KG1 (cell line): ENCODE measurements at regions not wholly inside any gene's neighbourhood (a gene's known extent, or its start where the extent isn't known, plus 50 kb on each side); places are given as distances from the start of the nearest gene placed in this dataset.
"Not testable (repeated sequence)": the region's sequence is repeated elsewhere in the genome, so short reads cannot be mapped to it uniquely, and the experiment has no call there.

Source experiments
- DNase-seq: peaks from one replicate; lab custom pipeline; 2025; lab: John Stamatoyannopoulos, UW

DNA sequence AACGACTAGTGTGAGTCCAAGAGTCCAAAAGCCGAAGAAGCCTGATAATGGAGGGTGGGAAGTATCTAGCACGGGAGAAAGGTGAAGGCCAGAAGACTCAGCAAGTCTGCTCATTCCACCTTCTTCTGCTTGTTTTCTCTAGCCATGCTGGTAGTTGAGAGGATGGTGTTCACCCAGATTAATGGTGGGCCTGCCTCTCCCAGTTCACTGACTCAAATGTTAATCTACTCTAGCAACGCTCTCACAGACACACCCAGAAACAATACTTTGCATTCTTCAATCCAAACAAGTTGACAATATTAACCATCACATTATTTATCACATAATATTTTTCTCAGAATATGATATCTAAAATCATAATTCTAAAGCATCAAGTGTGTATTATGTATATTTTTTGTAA lies 1055.1 kb upstream of the PCDH10 start:
- DNase-seq, result no peak

DNA sequence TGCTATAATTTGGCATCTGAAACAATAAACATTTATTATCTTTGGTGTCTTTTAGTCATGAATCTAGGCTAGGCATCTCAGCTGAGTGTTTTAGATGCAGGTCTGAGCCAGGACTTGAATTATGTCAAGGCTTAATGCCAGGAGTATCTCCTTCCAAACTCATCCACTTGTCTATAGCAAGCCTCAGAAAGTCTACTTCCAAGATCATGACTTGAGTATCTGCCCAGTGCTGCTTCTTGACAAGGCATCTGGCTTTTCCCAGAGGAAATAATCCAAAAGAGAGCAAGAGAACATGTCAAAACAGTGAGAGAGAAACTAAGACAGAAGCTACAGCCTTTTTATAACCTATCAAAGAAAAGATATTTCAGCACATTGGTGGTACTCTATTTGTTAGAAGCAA lies 1052.1 kb upstream of the PCDH10 start:
- DNase-seq, result no peak

DNA sequence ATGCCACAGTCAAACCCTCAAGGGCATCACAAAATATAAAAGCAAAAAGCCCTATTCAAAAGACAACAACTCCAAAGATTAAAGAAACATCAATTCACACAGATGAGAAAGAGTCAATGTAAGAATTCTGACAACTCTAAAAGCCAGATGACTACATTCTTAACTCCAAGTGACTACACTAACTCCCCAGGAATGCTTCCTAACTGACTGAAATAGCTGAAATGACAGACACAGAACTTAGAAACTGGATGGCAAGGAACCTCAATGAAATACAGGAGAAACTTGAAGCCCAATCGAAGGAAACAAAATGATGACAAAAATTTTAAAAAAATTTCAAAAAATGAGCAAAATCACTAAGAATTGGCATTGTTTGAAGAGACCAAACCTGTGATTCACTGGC lies 1047.6 kb upstream of the PCDH10 start:
- no peak for DNase-seq

DNA sequence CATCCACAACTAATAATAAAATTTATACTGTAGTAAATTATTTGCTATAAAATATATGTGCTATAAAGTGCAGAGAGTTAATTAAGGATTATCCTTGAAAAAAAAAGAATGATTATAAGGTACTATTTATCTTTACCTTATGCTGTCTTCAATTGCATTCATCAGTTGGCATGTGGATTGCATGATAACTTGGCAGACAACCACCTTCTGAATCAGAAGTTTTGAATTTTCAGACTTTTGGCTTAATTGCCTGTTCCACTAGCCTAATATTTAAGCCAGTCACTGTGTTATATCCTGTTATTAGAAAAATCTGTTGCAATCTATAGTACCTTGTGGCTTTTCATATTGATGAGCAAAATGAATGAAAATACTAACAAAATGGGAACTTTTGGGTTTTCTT lies 1040.3 kb upstream of the PCDH10 start:
- no peak for DNase-seq

DNA sequence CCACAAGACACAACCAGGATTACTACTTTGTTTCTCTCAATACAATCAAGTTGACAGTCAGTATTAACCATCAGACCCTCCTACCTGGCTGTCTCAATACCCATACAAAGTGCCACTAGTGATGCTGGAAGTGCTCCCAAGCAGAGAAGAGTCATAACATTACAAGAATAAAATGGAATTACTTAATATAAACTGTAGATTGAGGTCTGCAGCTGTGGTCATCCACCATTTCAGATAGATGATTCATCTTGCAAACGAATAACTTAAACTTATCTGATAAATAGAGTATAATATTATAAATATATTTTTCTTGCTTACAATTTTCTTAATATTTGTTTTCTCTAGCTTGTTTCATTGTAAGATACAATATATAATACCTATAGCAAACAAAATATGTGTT lies 1034.2 kb upstream of the PCDH10 start:
- no peak for DNase-seq

DNA sequence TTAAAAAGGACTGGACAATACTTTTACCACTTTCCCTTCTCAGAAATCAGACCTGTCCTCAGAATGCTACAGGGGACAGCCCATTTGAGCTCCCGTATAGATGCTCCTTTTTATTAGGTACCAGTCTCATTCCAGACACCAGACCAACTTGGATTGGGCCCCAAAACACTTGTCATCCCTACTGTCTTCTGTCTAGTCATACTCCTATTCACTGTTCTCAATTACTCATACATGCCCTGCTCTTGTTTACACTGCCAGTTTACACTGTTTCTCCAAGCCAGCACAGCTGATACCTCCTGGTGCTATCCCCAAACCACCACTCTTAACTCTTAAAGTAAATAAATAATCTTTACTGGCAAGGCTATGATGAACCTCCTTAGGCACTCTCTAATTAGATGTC lies 1026.4 kb upstream of the PCDH10 start:
- not testable (repeated sequence) for DNase-seq

DNA sequence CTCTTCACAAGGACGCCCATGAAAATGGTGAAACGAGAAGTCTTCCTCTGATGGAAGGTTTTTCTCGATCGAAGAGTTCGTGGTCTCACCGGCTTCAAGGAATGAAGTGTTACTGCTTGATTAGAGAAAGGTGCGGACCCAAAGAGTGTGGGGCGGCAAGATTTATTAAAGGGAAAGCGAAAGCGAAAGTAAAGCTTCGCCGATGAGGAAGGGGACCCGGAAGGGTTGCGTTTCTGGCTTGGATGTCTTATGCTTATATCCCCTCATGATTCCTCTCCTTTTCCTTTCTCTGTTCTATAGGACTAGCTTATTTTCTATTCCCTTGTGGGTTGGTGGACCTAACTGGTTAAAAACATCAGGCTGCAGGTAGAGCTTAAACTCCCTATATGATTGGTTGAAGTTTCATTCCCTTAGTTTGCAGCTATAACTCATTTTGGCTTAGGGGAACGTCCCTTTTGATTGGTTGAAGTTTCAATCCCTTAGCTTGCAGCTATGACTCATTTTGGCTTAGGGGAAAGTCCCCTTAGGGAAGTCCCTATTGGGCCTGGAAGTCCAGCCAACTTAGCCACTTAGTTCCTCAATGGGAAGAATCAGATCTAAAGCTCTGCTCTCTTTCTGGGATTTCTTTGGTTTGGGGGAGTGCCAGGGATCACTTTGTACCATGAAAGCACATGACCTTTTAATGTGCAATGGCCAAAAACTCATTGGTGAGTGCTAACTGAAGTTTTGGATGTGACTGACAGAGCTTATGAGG lies 1025.0 kb upstream of the PCDH10 start:
- no peak for DNase-seq

DNA sequence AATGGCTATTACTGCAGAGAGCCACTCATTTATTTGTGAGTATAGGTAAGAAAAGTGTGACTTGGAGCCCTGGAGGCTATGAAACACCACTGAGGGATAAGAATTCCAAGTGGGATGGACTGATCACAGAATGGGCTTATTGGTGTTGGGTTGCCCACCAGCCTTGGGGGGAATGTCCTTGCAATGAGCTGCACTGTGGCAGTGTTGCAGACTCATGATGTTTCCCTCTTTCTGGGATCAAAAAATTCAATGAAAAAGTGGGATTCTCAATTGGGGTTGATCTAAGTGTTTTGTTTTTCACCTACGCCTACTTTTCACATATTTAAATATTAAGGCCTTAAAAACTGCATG lies 1024.5 kb upstream of the PCDH10 start:
- DNase-seq, result no peak

DNA sequence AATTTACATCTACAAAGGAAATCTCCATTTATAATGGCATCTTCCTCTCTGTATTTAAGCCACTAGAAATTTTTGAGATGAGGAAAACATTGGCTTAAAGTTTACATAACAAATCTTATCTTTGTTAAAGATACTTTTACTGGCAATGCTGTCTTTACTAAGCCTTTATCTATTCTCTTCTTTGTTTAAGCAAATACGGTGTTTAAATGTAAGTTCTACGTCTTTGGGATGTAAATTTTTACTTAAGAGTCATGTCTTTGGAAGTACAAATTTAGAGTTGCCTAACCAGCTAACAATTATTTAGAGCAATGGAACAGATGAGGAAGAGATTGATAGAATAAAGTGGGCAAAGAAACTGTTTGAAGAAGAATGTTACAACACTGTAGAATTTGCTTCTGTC lies 1024.0 kb upstream of the PCDH10 start:
- DNase-seq, result no peak

DNA sequence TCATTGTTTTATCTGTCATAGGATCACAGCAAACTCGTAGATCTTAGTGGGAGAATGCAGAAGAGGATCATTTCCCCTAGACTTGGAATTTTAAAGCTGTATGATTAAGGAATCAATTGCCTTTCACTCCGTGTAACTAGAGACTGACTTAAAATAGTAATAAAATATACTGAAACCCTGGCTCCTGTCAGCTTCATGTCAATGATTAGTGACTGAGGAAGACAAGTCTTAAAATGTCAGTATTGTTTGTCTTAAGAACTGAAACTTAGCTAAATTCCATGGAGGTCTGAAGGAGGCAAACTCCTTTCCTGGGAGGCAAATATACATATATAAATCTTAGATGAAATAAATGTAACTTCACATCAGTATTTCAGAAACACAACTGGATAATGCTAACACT lies 1016.7 kb upstream of the PCDH10 start:
- no peak for DNase-seq

DNA sequence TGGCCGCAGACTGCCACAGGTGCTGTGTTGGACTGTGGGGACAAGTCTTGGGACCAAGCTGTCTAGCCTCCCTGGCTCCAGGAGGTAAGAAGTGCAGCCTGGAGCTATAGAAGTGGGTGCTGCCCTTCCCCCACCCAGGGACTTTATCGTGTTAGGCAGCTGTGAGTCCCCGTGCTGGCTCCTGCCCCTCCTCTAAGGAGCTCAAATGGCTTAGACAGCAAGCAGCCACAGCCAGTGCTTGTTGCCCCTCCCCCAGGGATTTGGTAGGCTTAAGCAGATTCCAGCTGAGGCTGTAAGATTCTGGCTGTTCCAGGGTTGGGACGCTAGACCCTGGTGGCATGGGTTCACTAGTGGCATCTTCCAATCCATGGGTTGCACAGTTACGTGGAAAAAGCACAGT lies 979.4 kb upstream of the PCDH10 start:
- no peak for DNase-seq

DNA sequence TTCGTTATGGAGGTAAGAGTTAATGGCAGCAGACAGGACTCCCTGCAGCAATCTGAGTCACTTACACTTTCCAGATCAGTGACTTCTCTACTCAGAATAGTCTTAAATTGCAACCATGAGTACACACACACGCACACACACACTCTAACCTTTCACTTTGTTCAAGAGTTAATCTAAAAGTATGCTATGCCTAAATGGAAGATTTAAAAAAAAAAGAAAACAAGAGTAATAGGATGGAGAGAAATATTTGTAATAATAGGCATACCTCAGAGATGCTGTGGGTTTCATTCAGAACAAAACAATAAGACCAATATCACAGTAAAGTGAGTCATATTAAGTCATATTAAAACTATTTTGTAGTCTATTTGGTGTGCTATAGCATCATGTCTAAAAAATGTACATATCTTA lies 969.1 kb upstream of the PCDH10 start:
- DNase-seq, result no peak

DNA sequence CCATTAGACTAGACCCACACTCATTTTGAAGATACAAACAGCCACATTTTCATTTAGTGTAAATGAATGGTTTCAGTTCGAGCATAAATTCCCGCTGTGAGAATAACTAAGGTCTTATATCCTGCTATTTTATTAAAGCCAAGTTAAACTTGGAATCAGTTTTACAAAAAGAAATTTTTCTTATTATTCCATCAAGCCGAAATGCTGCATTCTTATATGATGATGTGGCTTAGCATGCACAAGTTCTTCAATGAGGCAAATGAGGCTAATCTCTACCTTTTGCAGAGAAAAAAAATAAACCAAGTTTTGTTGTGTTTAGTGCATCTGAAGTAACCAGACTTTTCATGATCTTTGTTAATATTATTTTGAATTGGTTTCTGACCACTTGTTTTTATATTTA lies 953.9 kb upstream of the PCDH10 start:
- no peak for DNase-seq

DNA sequence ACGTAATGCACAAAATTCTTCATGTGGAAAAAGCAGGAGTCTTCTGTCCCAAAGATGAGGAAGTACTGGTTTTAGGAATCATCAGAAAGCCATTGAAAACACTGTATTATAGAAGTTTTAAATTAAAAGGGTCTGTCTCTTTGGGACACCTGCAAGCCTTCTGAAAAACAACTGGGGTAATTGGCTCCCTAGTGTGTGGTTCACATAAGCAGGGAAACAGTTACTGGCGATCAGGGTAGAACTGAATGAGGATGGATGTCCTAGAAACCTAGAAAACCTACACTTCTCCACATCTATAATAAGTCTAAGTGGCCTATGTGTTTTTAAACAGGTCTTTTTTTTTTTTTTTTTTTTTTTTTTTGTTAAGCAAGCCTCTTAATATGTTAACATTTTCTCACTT lies 945.5 kb upstream of the PCDH10 start:
- DNase-seq, result no peak

DNA sequence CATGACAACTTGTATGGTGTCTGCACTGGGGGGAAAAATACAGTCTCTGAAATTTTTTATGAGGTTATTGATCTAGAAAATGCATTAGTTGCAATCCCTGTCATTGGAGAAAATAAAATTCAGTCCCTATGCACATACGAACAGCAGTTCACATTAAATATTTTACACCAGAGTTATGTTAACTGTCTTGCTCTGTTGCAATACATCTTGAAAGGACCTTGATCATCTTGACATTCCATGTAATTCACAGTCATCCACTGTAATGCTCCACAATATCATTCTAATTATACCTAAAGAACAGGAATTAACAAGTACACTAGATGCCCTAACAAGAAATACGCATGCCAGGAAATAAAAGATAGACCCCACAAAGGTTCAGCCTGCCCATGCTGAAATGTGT lies 934.6 kb upstream of the PCDH10 start:
- no peak for DNase-seq

DNA sequence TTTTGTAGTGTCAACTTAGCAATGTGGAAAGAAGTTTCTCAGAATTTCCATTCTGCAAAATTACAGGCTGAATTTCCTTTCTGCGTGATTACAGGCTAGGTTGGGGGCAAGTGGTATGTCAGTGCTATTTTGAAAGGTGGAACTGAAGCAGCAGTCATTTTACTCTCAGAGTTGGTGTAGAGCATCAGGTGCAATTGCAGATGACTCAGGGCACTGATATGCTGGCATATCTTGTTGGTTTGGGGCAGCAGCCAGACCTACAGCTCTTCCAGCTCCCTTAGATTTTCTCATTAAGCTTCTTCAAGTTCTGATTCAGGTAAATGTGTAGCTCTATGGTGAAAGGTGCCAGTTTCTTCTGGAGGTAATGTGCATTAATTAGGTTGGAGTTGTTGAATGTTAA lies 930.7 kb upstream of the PCDH10 start:
- no peak for DNase-seq

DNA sequence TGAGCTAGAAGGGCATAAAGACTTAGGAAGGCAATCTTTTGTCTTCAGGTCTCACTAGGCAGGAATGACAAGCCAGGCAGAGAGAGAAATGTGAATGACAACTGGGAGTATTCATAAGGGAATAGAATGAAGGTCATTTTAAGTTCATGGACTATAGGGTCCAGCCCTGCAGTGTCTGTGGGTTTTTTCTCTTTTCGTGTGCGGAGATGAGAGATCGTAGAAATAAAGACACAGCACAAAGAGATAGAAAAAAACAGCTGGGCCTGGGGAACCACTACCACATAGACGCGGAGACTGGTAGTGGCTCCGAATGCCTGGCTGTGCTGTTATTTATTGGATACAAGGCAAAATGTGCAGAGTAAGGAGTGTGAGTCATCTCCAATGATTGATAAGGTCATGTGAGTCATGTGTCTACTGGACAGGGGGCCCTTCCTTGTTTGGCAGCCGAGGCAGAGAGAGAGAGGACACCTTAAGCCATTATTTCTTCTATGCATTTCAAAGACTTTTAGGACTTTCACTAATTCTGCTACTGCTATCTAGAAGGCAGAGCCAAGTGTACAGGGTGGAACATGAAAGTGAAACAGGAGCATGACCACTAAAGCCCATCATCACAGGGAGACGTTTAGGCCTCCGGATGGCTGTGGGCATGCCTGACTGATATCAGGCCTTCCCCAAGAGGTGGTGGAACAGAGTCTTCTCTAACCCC lies 921.8 kb upstream of the PCDH10 start:
- no peak for DNase-seq

DNA sequence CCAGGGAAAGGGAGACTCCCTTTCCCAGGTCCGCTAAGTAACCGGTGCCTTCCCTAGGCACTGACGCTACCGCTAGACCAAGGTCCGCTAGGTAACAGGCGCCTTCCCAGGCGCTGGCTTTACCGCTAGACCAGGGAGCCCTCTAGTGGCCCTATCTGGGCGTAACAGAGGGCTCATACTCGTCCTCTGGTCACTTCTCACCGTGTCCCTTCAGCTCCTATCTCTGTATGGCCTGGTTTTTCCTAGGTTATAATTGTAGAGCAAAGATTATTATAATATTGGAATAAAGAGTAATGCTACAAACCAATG lies 921.3 kb upstream of the PCDH10 start:
- DNase-seq, result not testable (repeated sequence)

DNA sequence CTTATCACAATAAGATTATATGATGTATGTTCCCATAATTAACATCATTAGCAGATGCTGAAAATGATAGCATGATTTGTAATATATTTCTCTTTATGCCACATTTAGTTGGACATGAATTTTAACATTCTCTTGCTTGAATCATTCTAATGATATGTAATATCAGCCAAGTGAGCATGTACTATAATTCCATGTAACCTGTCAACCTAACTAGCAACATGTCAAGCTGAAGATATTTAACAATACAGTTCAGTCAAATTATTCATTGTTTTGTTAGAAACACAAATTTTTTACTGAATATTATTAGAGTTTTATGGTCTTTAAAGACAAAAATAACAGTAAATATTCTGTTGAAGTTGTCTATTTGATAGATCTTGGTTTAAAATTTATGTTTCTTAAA lies 920.4 kb upstream of the PCDH10 start:
- DNase-seq, result no peak

DNA sequence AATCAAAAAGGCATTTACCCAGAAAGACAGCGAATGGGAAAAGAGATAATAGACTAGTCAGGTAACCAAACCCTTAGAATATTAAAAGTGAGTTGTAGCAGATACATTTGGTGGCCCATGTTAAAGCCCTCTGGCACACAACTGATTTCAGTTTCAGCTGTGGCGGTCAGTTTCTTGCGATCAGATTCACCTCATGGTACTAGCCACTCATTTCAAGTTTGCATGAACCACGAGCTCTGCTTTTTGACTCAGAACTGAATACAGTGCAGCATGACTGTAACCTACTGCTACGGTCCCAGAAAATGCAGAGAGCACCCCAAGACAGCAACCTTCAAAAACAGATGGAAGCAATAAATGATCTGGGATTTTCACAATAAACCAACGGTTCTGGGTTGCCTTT lies 919.1 kb upstream of the PCDH10 start:
- DNase-seq, result no peak

DNA sequence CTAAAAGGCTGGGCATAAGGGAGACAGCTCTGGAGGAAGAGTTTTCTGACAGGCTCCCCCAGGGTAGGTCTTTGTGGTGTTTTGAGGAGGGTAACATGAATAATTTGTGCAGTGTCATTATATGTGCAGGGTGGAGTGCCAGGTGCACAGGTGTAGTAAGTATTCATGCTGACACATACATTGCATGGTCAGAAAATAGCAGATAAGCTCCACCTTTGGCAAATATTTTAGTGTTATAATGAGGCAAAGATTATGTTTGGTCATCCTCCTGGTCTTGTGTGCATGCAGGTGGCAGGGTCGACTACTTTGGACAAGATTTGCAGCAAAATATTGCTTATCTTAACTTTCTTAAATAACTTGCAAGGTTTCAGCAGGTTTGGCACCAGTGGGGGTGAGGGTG lies 910.4 kb upstream of the PCDH10 start:
- no peak for DNase-seq

DNA sequence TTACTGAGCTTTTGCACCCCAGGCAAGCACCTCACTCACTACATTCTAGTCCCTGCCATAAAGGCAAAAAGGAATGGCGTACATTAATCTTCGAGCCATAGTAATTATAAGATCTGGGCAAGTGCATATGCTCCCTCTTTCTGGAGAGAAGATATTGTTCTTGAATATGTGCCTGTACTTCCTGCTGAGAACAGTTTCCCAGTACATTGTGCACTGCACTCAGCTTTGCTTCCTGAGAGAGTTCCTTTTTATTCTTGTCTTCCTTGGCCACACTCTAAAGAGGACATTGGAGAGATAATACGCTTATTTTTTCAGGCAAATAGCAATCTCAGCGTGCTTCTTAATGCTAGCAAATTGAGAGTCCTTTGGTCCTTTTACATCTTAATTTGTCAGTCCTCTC lies 909.0 kb upstream of the PCDH10 start:
- DNase-seq, result no peak

DNA sequence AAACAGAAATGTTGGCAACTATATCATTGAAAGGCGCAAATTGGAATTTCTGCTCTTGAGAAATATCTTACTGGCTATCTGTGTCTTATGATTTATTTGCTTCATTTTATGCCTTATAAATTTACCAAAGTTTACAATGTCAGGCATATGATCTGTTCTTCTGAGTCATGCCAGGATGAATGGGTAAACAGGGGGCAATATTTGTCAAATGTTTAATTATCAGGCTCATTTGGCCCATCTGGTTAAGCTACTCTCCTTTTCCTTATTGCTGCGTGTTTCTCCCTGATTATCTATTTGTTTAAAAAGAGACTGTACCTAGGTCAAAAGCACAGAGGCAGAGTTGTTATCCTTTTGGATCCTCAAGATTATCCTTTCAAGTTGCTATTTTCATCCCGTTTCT lies 903.8 kb upstream of the PCDH10 start:
- no peak for DNase-seq

DNA sequence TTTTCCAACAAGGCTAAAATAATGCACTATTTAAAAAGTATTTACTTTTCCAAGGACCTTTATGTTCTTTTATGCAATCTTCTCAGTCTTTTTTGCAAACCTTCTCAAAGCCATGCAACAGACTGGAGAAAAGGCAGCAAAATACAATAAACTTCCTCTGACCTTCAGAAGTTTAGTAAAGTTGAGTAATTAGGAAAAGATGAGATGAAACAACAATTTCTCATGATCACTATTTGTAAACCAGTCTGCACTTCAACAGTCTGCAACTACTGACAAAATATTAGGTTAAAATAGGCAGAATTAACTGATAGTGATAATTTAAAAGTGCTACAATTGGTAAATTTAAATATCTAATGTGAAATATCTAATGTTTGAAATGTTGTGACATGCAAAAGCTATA lies 884.9 kb upstream of the PCDH10 start:
- DNase-seq, result no peak
